HG03066 (cell line): ENCODE measurements at regions not wholly inside any gene's neighbourhood (a gene's known extent, or its start where the extent isn't known, plus 50 kb on each side); places are given as distances from the start of the nearest gene placed in this dataset.

Experiments used
- ATAC-seq: cut with Tn5 transposase; IDR thresholded peaks from one replicate; pipeline ENCODE4 v1.9.1; 2021; ENCODE audit warnings: low read depth; ENCODE audit not compliant: unreplicated experiment

- no peak for ATAC-seq
Observed at GRCh38 chr6:141041596-141042087, 1091.1 kb upstream of the GJE1 start.

- no peak for ATAC-seq
Observed at GRCh38 chr6:141035312-141036200, 1097.2 kb upstream of the GJE1 start.

- ATAC-seq: no peak
Observed at GRCh38 chr6:141033101-141033500, 1099.6 kb upstream of the GJE1 start.

- ATAC-seq: no peak
Observed at GRCh38 chr6:141029908-141030307, 1102.8 kb upstream of the GJE1 start.

GRCh38 chr6:141028791-141029280 lies 1103.9 kb upstream of the GJE1 start:
- ATAC-seq: no peak

GRCh38 chr6:141026504-141026903 lies 1106.2 kb upstream of the GJE1 start:
- no peak for ATAC-seq

GRCh38 chr6:141024526-141024925 lies 1108.2 kb upstream of the GJE1 start:
- no peak for ATAC-seq

GRCh38 chr6:141017941-141018340 lies 1114.8 kb upstream of the GJE1 start:
- no peak for ATAC-seq

GRCh38 chr6:141000917-141001316 lies 1131.8 kb upstream of the GJE1 start:
- no peak for ATAC-seq

- no peak for ATAC-seq
Observed at GRCh38 chr6:140993515-140993914, 1139.2 kb upstream of the GJE1 start.

GRCh38 chr6:140992678-140993077 lies 1140.0 kb upstream of the GJE1 start:
- no peak for ATAC-seq

GRCh38 chr6:140988780-140989179 lies 1143.9 kb upstream of the GJE1 start:
- ATAC-seq: no peak

GRCh38 chr6:140987364-140988155 lies 1145.2 kb upstream of the GJE1 start:
- ATAC-seq: no peak

GRCh38 chr6:140985679-140986275 lies 1146.9 kb upstream of the GJE1 start:
- ATAC-seq: no peak

GRCh38 chr6:140980265-140980887 lies 1152.3 kb upstream of the GJE1 start:
- ATAC-seq: no peak

- ATAC-seq: no peak
Observed at GRCh38 chr6:140979642-140980091, 1153.1 kb upstream of the GJE1 start.

GRCh38 chr6:140977403-140977802 lies 1155.3 kb upstream of the GJE1 start:
- ATAC-seq: no peak

GRCh38 chr6:140976806-140977205 lies 1155.9 kb upstream of the GJE1 start:
- no peak for ATAC-seq

GRCh38 chr6:140970485-140970884 lies 1162.2 kb upstream of the GJE1 start:
- no peak for ATAC-seq

- no peak for ATAC-seq
Observed at GRCh38 chr6:140968062-140968461, 1164.7 kb upstream of the GJE1 start.
